ENCODE measurements at regions not wholly inside any gene's neighbourhood (a gene's known extent, or its start where the extent isn't known, plus 50 kb on each side); places are given as distances from the start of the nearest gene placed in this dataset.

DNA sequence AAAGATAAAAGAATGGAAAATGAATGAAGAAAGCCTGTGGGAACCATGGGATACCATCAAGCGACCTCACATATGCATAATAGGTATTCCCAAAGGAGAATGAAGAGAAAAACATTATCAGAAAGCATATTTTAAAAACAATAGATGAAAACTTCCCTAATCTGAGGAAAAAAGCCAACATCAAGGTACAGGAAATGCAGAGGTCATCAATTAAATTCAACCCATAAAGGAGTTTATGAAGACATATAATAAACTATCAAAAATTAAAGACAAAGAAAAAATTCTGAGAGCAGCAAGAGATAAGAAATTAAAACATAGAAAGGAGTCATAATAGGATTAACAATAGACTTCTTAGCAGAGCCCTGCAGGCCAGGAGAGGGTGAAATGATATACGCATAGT, 397.5 kb downstream of the GPM6A start (continued):
- TF ChIP-seq ZNF407 (IDR thresholded peaks at IDR 0.05; ENCODE audit: low read depth) (no peak), BCOR (IDR thresholded peaks at IDR 0.05) (no peak), IRF1 (CRISPR knock-in tag; IDR thresholded peaks at IDR 0.05; ENCODE audit: borderline replicate concordance) (no peak), CAMTA2 (CRISPR knock-in tag; conservative IDR thresholded peaks at IDR 0.05) (no peak), HNRNPH1 (optimal IDR thresholded peaks at IDR 0.05; ENCODE audit: low read depth, low read length) (no peak), NCOA2 (IDR thresholded peaks at IDR 0.05; ENCODE audit: partially characterized antibody in 2 of 2) (no peak), HDAC8 (tag; IDR thresholded peaks at IDR 0.05) (no peak), ZNF311 (CRISPR knock-in tag; IDR thresholded peaks at IDR 0.05) (no peak), MCM2 (IDR thresholded peaks at IDR 0.05; ENCODE audit: low read depth) (no peak), YY1 (IDR thresholded peaks at IDR 0.05; ENCODE audit: borderline replicate concordance in 1 of 3, control insufficient read depth in 1 of 3, extremely low read depth in 1 of 3, insufficient read depth in 3 of 3, insufficient read length in 1 of 3, insufficient replicate concordance in 2 of 3, low read depth in 1 of 3, low read length in 2 of 3) (no peak)

Measured in K562 (cell line).